ENCODE measurements at regions not wholly inside any gene's neighbourhood (a gene's known extent, or its start where the extent isn't known, plus 50 kb on each side); places are given as distances from the start of the nearest gene placed in this dataset.

- no peak for DNase-seq (ENCODE audit: low read depth)
These were observed 209.4 kb downstream of the DTWD2 start for GRCh38 chr5:118778941-118779340.

GRCh38 chr5:118777189-118777736 lies 211.1 kb downstream of the DTWD2 start:
- no peak for DNase-seq (ENCODE audit: low read depth)

- no peak for DNase-seq (ENCODE audit: low read depth)
These were observed 211.6 kb downstream of the DTWD2 start for GRCh38 chr5:118776755-118777154.

GRCh38 chr5:118775790-118776499 lies 212.4 kb downstream of the DTWD2 start:
- no peak for DNase-seq (ENCODE audit: low read depth)

GRCh38 chr5:118768607-118769175 lies 219.7 kb downstream of the DTWD2 start:
- DNase-seq (ENCODE audit: low read depth), result no peak

- DNase-seq (ENCODE audit: low read depth), result no peak
These were observed 226.1 kb downstream of the DTWD2 start for GRCh38 chr5:118762291-118762690.

- no peak for DNase-seq (ENCODE audit: low read depth)
These were observed 226.5 kb downstream of the DTWD2 start for GRCh38 chr5:118761814-118762213.

- DNase-seq (ENCODE audit: low read depth), result no peak
These were observed 235.4 kb downstream of the DTWD2 start for GRCh38 chr5:118752969-118753368.

GRCh38 chr5:118736396-118736795 lies 252.0 kb downstream of the DTWD2 start:
- no peak for DNase-seq (ENCODE audit: low read depth)

- no peak for DNase-seq (ENCODE audit: low read depth)
These were observed 255.0 kb downstream of the DTWD2 start for GRCh38 chr5:118733394-118733793.

GRCh38 chr5:118728191-118728590 lies 260.2 kb downstream of the DTWD2 start:
- no peak for DNase-seq (ENCODE audit: low read depth)

GRCh38 chr5:118726891-118727290 lies 261.5 kb downstream of the DTWD2 start:
- DNase-seq (ENCODE audit: low read depth), result no peak

GRCh38 chr5:118723021-118723338 lies 265.4 kb downstream of the DTWD2 start:
- DNase-seq (ENCODE audit: low read depth), result no peak

- DNase-seq (ENCODE audit: low read depth), result no peak
These were observed 266.0 kb downstream of the DTWD2 start for GRCh38 chr5:118722122-118723020.

GRCh38 chr5:118711727-118712126 lies 276.6 kb downstream of the DTWD2 start:
- no peak for DNase-seq (ENCODE audit: low read depth)

GRCh38 chr5:118705959-118706667 lies 282.2 kb downstream of the DTWD2 start:
- DNase-seq (ENCODE audit: low read depth), result no peak

GRCh38 chr5:118703241-118703640 lies 285.1 kb downstream of the DTWD2 start:
- DNase-seq (ENCODE audit: low read depth), result no peak

- DNase-seq (ENCODE audit: low read depth), result no peak
These were observed 286.6 kb downstream of the DTWD2 start for GRCh38 chr5:118701791-118702190.

GRCh38 chr5:118700510-118700909 lies 287.8 kb downstream of the DTWD2 start:
- DNase-seq (ENCODE audit: low read depth), result no peak

GRCh38 chr5:118698774-118699173 lies 289.6 kb downstream of the DTWD2 start:
- no peak for DNase-seq (ENCODE audit: low read depth)

- DNase-seq (ENCODE audit: low read depth), result no peak
These were observed 292.3 kb downstream of the DTWD2 start for GRCh38 chr5:118696076-118696475.

GRCh38 chr5:118692811-118693342 lies 295.5 kb downstream of the DTWD2 start:
- DNase-seq (ENCODE audit: low read depth), result no peak
